OCI-LY3 (cell line): ENCODE measurements at regions not wholly inside any gene's neighbourhood (a gene's known extent, or its start where the extent isn't known, plus 50 kb on each side); places are given as distances from the start of the nearest gene placed in this dataset.

Source experiments
- H2AFZ ChIP-seq: fragments of 200-600, 300-600 bp; shearing (Covaris generic); 2 replicates; pipeline ENCODE4 v1.6.0; 2014; ENCODE audit warnings: antibody characterized with exemption, low read depth, low read length
- H3K27ac ChIP-seq: fragments of 200-600, 300-600 bp; sonication (generic); 2 replicates; pipeline ENCODE4 v1.5.1; 2014; ENCODE audit warnings: mild to moderate bottlenecking, low read length, moderate library complexity, mixed read lengths
- H3K27me3 ChIP-seq: fragments of 200-600, 300-600 bp; sonication (generic); 2 replicates; pipeline ENCODE4 v1.6.1; 2014; ENCODE audit warnings: low read depth, low read length, mixed read lengths
- H3K36me3 ChIP-seq: fragments of 200-600, 300-600 bp; sonication (generic); replicated peaks from 2 replicates; pipeline ENCODE3; 2014; ENCODE audit warnings: low read depth, low read length, mixed read lengths
- H3K4me1 ChIP-seq: fragments of 300-600, 200-600 bp; sonication (generic); 2 replicates; pipeline ENCODE4 v1.6.1; 2014; ENCODE audit warnings: low read length, mixed read lengths
- H3K4me2 ChIP-seq: fragments of 200-600, 300-600 bp; sonication (generic); 2 replicates; pipeline ENCODE4 v1.6.1; 2014; ENCODE audit warnings: low read length, mixed read lengths
- H3K4me3 ChIP-seq: fragments of 300-600, 200-600 bp; sonication (generic); 2 replicates; pipeline ENCODE4 v1.5.1; 2014; ENCODE audit warnings: antibody characterized with exemption, mild to moderate bottlenecking, low read length, moderate library complexity
- H3K79me2 ChIP-seq: fragments of 300-600, 200-600 bp; shearing (Covaris generic); 2 replicates; pipeline ENCODE4 v1.6.1; 2014; ENCODE audit warnings: mild to moderate bottlenecking, low read length, mixed read lengths
- H3K9ac ChIP-seq: fragments of 300-600, 200-600 bp; shearing (Covaris generic); 2 replicates; pipeline ENCODE4 v1.6.0; 2014; ENCODE audit warnings: mild to moderate bottlenecking, low read length, moderate library complexity
- H3K9me3 ChIP-seq: fragments of 200-600, 300-600 bp; shearing (Covaris generic); 2 replicates; pipeline ENCODE4 v1.6.1; 2014; ENCODE audit warnings: low read length, mixed read lengths; ENCODE audit not compliant: insufficient read depth
- H4K20me1 ChIP-seq: fragments of 200-600, 300-600 bp; sonication (generic); 2 replicates; pipeline ENCODE4 v1.6.1; 2016; ENCODE audit warnings: low read length, mixed read lengths; ENCODE audit not compliant: insufficient read depth
- EZH2phosphoT487 ChIP-seq: fragments of 200-600 bp; shearing (Covaris generic); IDR thresholded peaks from 2 replicates; pipeline ENCODE4 v1.6.1; 2018; ENCODE audit warnings: antibody characterized with exemption, mixed run types, low read depth
- TF ChIP-seq, protein P1 (sequence below): fragments of 200-600, 300-600 bp; sonication (generic); IDR thresholded peaks from 2 replicates; pipeline ENCODE4 v1.5.1; 2014; ENCODE audit warnings: antibody characterized with exemption, low read length, low read depth

DNA sequence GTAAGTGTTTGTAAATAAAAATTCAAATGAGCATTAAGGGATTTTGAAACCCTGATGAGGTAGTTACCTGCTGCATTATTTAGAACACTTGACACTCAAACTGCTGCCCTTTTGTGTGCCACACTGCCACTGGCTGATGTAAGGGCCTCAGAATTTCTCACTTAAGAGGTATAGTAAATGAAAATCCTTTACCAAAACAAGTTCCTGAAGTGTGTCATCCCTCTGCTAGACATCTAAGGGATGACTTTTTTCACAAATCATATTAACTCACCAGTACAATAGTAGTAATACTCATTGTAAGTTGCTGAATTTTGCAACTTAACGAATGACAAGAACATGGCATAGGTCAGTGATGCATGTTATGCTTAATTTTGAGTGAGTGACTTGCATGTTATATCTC lies 274.9 kb upstream of the UBE2E3 start:
- no peaks in the 10 kb centered on the region for H3K79me2 ChIP-seq
- H3K27me3 ChIP-seq: no peaks in the 10 kb centered on the region
- no peak overlapping the region for H2AFZ ChIP-seq
- H3K4me1 ChIP-seq: no peaks in the 10 kb centered on the region
- no peaks in the 10 kb centered on the region for H4K20me1 ChIP-seq
- H3K36me3 ChIP-seq: no peaks in the 10 kb centered on the region
- H3K4me2 ChIP-seq: no peak overlapping the region
- TF ChIP-seq, protein P1, sequence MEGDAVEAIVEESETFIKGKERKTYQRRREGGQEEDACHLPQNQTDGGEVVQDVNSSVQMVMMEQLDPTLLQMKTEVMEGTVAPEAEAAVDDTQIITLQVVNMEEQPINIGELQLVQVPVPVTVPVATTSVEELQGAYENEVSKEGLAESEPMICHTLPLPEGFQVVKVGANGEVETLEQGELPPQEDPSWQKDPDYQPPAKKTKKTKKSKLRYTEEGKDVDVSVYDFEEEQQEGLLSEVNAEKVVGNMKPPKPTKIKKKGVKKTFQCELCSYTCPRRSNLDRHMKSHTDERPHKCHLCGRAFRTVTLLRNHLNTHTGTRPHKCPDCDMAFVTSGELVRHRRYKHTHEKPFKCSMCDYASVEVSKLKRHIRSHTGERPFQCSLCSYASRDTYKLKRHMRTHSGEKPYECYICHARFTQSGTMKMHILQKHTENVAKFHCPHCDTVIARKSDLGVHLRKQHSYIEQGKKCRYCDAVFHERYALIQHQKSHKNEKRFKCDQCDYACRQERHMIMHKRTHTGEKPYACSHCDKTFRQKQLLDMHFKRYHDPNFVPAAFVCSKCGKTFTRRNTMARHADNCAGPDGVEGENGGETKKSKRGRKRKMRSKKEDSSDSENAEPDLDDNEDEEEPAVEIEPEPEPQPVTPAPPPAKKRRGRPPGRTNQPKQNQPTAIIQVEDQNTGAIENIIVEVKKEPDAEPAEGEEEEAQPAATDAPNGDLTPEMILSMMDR: no peak
- no peak for TF ChIP-seq EZH2phosphoT487
- no peak overlapping the region for H3K4me3 ChIP-seq
- H3K27ac ChIP-seq: no peak overlapping the region
- H3K9me3 ChIP-seq: no peaks in the 10 kb centered on the region
- H3K9ac ChIP-seq: no peak overlapping the region

- Histone ChIP-seq H2AFZ (no peak overlapping the region), H3K9me3 (no peaks in the 10 kb centered on the region), H4K20me1 (no peaks in the 10 kb centered on the region), H3K27me3 (no peaks in the 10 kb centered on the region), H3K4me3 (no peak overlapping the region), H3K4me2 (no peak overlapping the region), H3K9ac (no peak overlapping the region), H3K27ac (no peak overlapping the region), H3K4me1 (no peaks in the 10 kb centered on the region), H3K36me3 (no peaks in the 10 kb centered on the region), H3K79me2 (no peaks in the 10 kb centered on the region)
- TF ChIP-seq EZH2phosphoT487: no peak
- TF ChIP-seq, protein P1: no peak
Observed at GRCh38 chr2:180705122-180705521, 275.3 kb upstream of the UBE2E3 start.

- Histone ChIP-seq H3K9ac (no peak overlapping the region), H3K79me2 (no peaks in the 10 kb centered on the region), H3K36me3 (no peaks in the 10 kb centered on the region), H3K4me1 (no peaks in the 10 kb centered on the region), H3K27ac (no peak overlapping the region), H4K20me1 (no peaks in the 10 kb centered on the region), H3K4me3 (no peak overlapping the region), H3K27me3 (no peaks in the 10 kb centered on the region), H3K4me2 (no peak overlapping the region), H3K9me3 (no peaks in the 10 kb centered on the region), H2AFZ (no peak overlapping the region)
- TF ChIP-seq EZH2phosphoT487: no peak
- TF ChIP-seq, protein P1: no peak
Observed at GRCh38 chr2:180699657-180700361, 280.6 kb upstream of the UBE2E3 start.

GRCh38 chr2:180698668-180699067 lies 281.7 kb upstream of the UBE2E3 start:
- H3K79me2 ChIP-seq: no peaks in the 10 kb centered on the region
- H2AFZ ChIP-seq: no peak overlapping the region
- H3K4me2 ChIP-seq: no peak overlapping the region
- no peaks in the 10 kb centered on the region for H3K9me3 ChIP-seq
- H3K27me3 ChIP-seq: no peaks in the 10 kb centered on the region
- no peaks in the 10 kb centered on the region for H4K20me1 ChIP-seq
- 0 out of 2 replicates have a peak, but pooled peaks cover 2% of the 10 kb centered on the region for H3K4me1 ChIP-seq
- TF ChIP-seq, protein P1: no peak
- no peak for TF ChIP-seq EZH2phosphoT487
- no peak overlapping the region for H3K4me3 ChIP-seq
- no peak overlapping the region for H3K27ac ChIP-seq
- H3K36me3 ChIP-seq: no peaks in the 10 kb centered on the region
- H3K9ac ChIP-seq: no peak overlapping the region
